SK-N-SH (cell line): ENCODE measurements at regions not wholly inside any gene's neighbourhood (a gene's known extent, or its start where the extent isn't known, plus 50 kb on each side); places are given as distances from the start of the nearest gene placed in this dataset.

ENCODE experiments used
- CTCF ChIA-PET: fragments of 300-600, 350-600 bp; formaldehyde crosslinking; extraction: SDS; loops from one replicate; lab custom pipeline; 2021; lab: Yijun Ruan, JAX
- POLR2A ChIA-PET: fragments of 350-600 bp; sonication (Branson Sonifier 250); formaldehyde crosslinking; extraction: SDS; loops from one replicate; lab custom pipeline; 2020; ENCODE audit warnings: antibody characterized with exemption, inconsistent platforms; lab: Yijun Ruan, JAX
- DNase-seq: peaks from one replicate; pipeline ENCODE4 v3.0.0; 2012
- H2AFZ ChIP-seq: fragments of 200-600 bp; sonication (generic); 2 replicates; pipeline ENCODE4 v1.8.1; 2016; ENCODE audit warnings: antibody characterized with exemption, mild to moderate bottlenecking, low read depth
- H3F3A ChIP-seq: fragments of 200-600 bp; sonication (generic); replicated peaks from 2 replicates; pipeline ENCODE3; 2016; ENCODE audit warnings: antibody characterized with exemption, mild to moderate bottlenecking; ENCODE audit not compliant: insufficient read depth
- H3K27ac ChIP-seq, 2 experiments: fragments of 200-500 bp in 1 of 2; fragments of 200-600 bp in 1 of 2; sonication (Bioruptor generic) in 1 of 2; sonication (generic), shearing (Covaris generic) in 1 of 2; 2 replicates each; pipeline versions ENCODE4 v1.5.1 to v1.6.1; 2014 to 2016; ENCODE audit warnings: low read depth in 2 of 2, inconsistent platforms in 1 of 2, low read length in 1 of 2, mild to moderate bottlenecking in 1 of 2, mixed read lengths in 1 of 2
- H3K27me3 ChIP-seq: fragments of 200-600 bp; sonication (generic), shearing (Covaris generic); 2 replicates; pipeline ENCODE4 v1.6.1; 2016; ENCODE audit warnings: mixed run types; ENCODE audit not compliant: insufficient read depth
- H3K36me3 ChIP-seq, 2 experiments: fragments of 200-500 bp in 1 of 2; fragments of 200-600 bp in 1 of 2; sonication (Bioruptor generic) in 1 of 2; sonication (generic) in 1 of 2; replicated peaks in 1 of 2; 2 replicates each; pipeline versions ENCODE3 to v1.5.1; 2014 to 2016; ENCODE audit warnings: low read length in 1 of 2, mild to moderate bottlenecking in 1 of 2; ENCODE audit not compliant: insufficient read depth in 2 of 2, control insufficient read depth in 1 of 2
- H3K4me1 ChIP-seq, 2 experiments: fragments of 200-500 bp in 1 of 2; fragments of 200-600 bp in 1 of 2; sonication (Bioruptor generic) in 1 of 2; sonication (generic), shearing (Covaris generic) in 1 of 2; 2 replicates each; pipeline versions ENCODE4 v1.5.1 to v1.6.1; 2014 to 2016; ENCODE audit warnings: low read depth in 1 of 2, low read length in 1 of 2, mixed run types in 1 of 2; ENCODE audit not compliant: insufficient read depth in 2 of 2, control insufficient read depth in 1 of 2
- H3K4me2 ChIP-seq: fragments of 200-600 bp; sonication (generic), shearing (Covaris generic); 2 replicates; pipeline ENCODE4 v1.6.1; 2017; ENCODE audit warnings: mixed run types
- H3K4me3 ChIP-seq, 2 experiments: fragments of 200-500 bp in 1 of 2; fragments of 200-600 bp in 1 of 2; sonication (Bioruptor generic) in 1 of 2; sonication (generic), shearing (Covaris generic) in 1 of 2; 2 replicates each; pipeline versions ENCODE4 v1.5.1 to v1.8.1; 2014 to 2016; ENCODE audit warnings: low read depth in 2 of 2, inconsistent platforms in 1 of 2, low read length in 1 of 2, mild to moderate bottlenecking in 1 of 2, mixed read lengths in 1 of 2, moderate library complexity in 1 of 2
- H3K79me2 ChIP-seq: fragments of 200-600 bp; sonication (generic); 2 replicates; pipeline ENCODE4 v1.8.1; 2017; ENCODE audit warnings: mild to moderate bottlenecking; ENCODE audit not compliant: insufficient read depth
- H3K9ac ChIP-seq: fragments of 200-600 bp; sonication (generic); 2 replicates; pipeline ENCODE4 v1.6.1; 2017; ENCODE audit warnings: mixed run types
- H3K9me2 ChIP-seq: fragments of 200-600 bp; sonication (generic); 2 replicates; pipeline ENCODE4 v1.6.1; 2017; ENCODE audit warnings: mixed run types
- H3K9me3 ChIP-seq: fragments of 200-600 bp; sonication (generic); 2 replicates; pipeline ENCODE4 v1.6.1; 2017; ENCODE audit warnings: mixed run types, mild to moderate bottlenecking, moderate library complexity
- H4K20me1 ChIP-seq: fragments of 200-600 bp; sonication (generic); 2 replicates; pipeline ENCODE4 v1.6.1; 2017; ENCODE audit warnings: mild to moderate bottlenecking, mixed run types; ENCODE audit not compliant: insufficient read depth
- ELF1 ChIP-seq: IDR thresholded peaks from 2 replicates; pipeline ENCODE4 v1.4.0; 2012
- FOSL2 ChIP-seq: IDR thresholded peaks from 2 replicates; pipeline ENCODE4 v1.4.0; 2012; ENCODE audit warnings: low read depth, mild to moderate bottlenecking, moderate library complexity, borderline replicate concordance
- FOXM1 ChIP-seq: IDR thresholded peaks from 2 replicates; pipeline ENCODE4 v1.4.0; 2012; ENCODE audit warnings: low read depth, mild to moderate bottlenecking
- GATA2 ChIP-seq: sonication (generic); formaldehyde crosslinking; IDR thresholded peaks from 2 replicates; pipeline ENCODE4 v1.5.0; 2020; ENCODE audit warnings: mild to moderate bottlenecking, missing genetic modification reagents
- JUND ChIP-seq: IDR thresholded peaks from 2 replicates; pipeline ENCODE4 v1.4.0; 2012
- MEF2A ChIP-seq: IDR thresholded peaks from 2 replicates; pipeline ENCODE4 v1.4.0; 2012; ENCODE audit warnings: low read depth, borderline replicate concordance
- MXI1 ChIP-seq: IDR thresholded peaks from 2 replicates; pipeline ENCODE4 v1.6.1; 2012; ENCODE audit warnings: mild to moderate bottlenecking, low read depth, low read length, improper control_type of control experiment
- NRF1 ChIP-seq: IDR thresholded peaks from 2 replicates; pipeline ENCODE4 v1.6.1; 2012; ENCODE audit warnings: low read depth, mild to moderate bottlenecking, low read length
- RCOR1 ChIP-seq: fragments of 150-350 bp; IDR thresholded peaks from 2 replicates; pipeline ENCODE4 v1.6.1; 2017; ENCODE audit warnings: antibody characterized with exemption, low read length
- REST ChIP-seq: IDR thresholded peaks from 2 replicates; pipeline ENCODE4 v1.6.1; 2012; ENCODE audit warnings: mild to moderate bottlenecking, low read depth, low read length, moderate library complexity
- RXRA ChIP-seq: IDR thresholded peaks from 2 replicates; pipeline ENCODE4 v1.4.0; 2012; ENCODE audit warnings: low read depth, mild to moderate bottlenecking, borderline replicate concordance
- SMC3 ChIP-seq: IDR thresholded peaks from 2 replicates; pipeline ENCODE4 v1.6.1; 2012; ENCODE audit warnings: low read depth, low read length, improper control_type of control experiment
- TAF1 ChIP-seq: IDR thresholded peaks from 2 replicates; pipeline ENCODE4 v1.6.1; 2012; ENCODE audit warnings: low read depth, mild to moderate bottlenecking, low read length, moderate library complexity, borderline replicate concordance
- TCF12 ChIP-seq: IDR thresholded peaks from 2 replicates; pipeline ENCODE4 v1.4.0; 2012
- YY1 ChIP-seq: IDR thresholded peaks from 2 replicates; pipeline ENCODE4 v1.4.0; 2012; ENCODE audit warnings: low read depth, mild to moderate bottlenecking
- whole genome bisulfite sequencing: methylation state at CpG from one replicate; pipeline ENCODE4 v1.1.6; 2017; ENCODE audit warnings: low lambda C conversion rate; 5-methylcytosine and 5-hydroxymethylcytosine counted together
- TF ChIP-seq, protein P1 (sequence below): IDR thresholded peaks from 2 replicates; pipeline ENCODE4 v1.4.0; 2012; ENCODE audit warnings: low read depth
- TF ChIP-seq, protein P2 (sequence below): fragments of 200-600 bp; sonication (generic); IDR thresholded peaks from 2 replicates; pipeline ENCODE4 v1.6.1; 2017; ENCODE audit warnings: antibody characterized with exemption, mild to moderate bottlenecking, moderate library complexity
- TF ChIP-seq, protein P3 (sequence below): fragments of 150-350 bp; IDR thresholded peaks from 2 replicates; pipeline ENCODE4 v1.6.1; 2017; ENCODE audit warnings: antibody characterized with exemption, low read length, low read depth, borderline replicate concordance
- TF ChIP-seq, protein P4 (sequence below): IDR thresholded peaks from 2 replicates; pipeline ENCODE4; 2012

DNA sequence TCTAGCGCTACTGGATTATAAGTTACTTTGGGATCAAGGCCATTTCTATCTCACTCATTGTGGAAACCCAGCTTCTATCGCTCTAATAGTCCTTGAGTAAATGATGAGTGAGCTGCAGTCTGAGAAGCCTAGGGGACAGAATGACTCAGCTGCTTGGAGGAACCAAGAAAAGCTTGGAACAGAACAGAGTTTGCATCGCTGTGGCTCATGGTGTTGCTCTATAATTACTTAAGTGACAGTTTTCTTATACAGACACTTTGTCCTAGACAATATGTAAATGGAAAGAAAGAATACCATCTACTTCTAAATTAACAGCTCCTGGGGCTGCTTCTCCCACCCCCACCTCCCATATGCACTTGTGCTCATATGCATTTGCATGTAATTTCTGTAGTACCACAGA is 156.9 kb downstream of the SLIT2 start:
- 0 out of 4 replicates have a peak, but pooled peaks cover 0 to 7% of the 10 kb centered on the region in 2 experiments for H3K4me1 ChIP-seq
- 93% methylated on average over 3 of the region's 3 CpGs for WGBS
- H3K9ac ChIP-seq: no peak overlapping the region
- no peak overlapping the region for H2AFZ ChIP-seq
- peak overlapping the region in 1 of 2 experiments; percentile 15; a peak in 1 of 4 replicates for H3K27ac ChIP-seq
- H3K4me3 ChIP-seq: no peak overlapping the region
- no peak for DNase-seq
- H3K9me2 ChIP-seq: no peaks in the 10 kb centered on the region; the same call in 1 of the 2 replicates
- no peaks in the 10 kb centered on the region for H3K9me3 ChIP-seq
- H4K20me1 ChIP-seq: peaks cover 15% of the 10 kb centered on the region; the same call in 1 of the 2 replicates
- H3K36me3 ChIP-seq: no peaks in the 10 kb centered on the region
- ChIA-PET CTCF (interaction anchor here (0.7 to 3.3 kb wide), 5 partner anchors 14 to 103 kb away, joined by 3 to 16 read pairs (median 4); no protein-coding TSS in a partner anchor), POLR2A (no interaction called here)
- peaks cover 18% of the 10 kb centered on the region for H3F3A ChIP-seq
- no peaks in the 10 kb centered on the region for H3K27me3 ChIP-seq
- TF ChIP-seq, protein P1, sequence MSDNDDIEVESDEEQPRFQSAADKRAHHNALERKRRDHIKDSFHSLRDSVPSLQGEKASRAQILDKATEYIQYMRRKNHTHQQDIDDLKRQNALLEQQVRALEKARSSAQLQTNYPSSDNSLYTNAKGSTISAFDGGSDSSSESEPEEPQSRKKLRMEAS: no peak
- TF ChIP-seq MEF2A (no peak), JUND (no peak), RCOR1 (no peak), TAF1 (no peak), REST (no peak), MXI1 (no peak), FOXM1 (no peak), YY1 (no peak), ELF1 (no peak), GATA2 (no peak), TCF12 (no peak), NRF1 (no peak), FOSL2 (no peak), RXRA (no peak), SMC3 (no peak)
- TF ChIP-seq, protein P2, sequence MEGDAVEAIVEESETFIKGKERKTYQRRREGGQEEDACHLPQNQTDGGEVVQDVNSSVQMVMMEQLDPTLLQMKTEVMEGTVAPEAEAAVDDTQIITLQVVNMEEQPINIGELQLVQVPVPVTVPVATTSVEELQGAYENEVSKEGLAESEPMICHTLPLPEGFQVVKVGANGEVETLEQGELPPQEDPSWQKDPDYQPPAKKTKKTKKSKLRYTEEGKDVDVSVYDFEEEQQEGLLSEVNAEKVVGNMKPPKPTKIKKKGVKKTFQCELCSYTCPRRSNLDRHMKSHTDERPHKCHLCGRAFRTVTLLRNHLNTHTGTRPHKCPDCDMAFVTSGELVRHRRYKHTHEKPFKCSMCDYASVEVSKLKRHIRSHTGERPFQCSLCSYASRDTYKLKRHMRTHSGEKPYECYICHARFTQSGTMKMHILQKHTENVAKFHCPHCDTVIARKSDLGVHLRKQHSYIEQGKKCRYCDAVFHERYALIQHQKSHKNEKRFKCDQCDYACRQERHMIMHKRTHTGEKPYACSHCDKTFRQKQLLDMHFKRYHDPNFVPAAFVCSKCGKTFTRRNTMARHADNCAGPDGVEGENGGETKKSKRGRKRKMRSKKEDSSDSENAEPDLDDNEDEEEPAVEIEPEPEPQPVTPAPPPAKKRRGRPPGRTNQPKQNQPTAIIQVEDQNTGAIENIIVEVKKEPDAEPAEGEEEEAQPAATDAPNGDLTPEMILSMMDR: no peak
- TF ChIP-seq, protein P3, sequence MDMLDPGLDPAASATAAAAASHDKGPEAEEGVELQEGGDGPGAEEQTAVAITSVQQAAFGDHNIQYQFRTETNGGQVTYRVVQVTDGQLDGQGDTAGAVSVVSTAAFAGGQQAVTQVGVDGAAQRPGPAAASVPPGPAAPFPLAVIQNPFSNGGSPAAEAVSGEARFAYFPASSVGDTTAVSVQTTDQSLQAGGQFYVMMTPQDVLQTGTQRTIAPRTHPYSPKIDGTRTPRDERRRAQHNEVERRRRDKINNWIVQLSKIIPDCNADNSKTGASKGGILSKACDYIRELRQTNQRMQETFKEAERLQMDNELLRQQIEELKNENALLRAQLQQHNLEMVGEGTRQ: no peak
- TF ChIP-seq, protein P4, sequence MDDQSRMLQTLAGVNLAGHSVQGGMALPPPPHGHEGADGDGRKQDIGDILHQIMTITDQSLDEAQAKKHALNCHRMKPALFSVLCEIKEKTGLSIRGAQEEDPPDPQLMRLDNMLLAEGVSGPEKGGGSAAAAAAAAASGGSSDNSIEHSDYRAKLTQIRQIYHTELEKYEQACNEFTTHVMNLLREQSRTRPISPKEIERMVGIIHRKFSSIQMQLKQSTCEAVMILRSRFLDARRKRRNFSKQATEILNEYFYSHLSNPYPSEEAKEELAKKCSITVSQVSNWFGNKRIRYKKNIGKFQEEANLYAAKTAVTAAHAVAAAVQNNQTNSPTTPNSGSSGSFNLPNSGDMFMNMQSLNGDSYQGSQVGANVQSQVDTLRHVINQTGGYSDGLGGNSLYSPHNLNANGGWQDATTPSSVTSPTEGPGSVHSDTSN: no peak
- H3K4me2 ChIP-seq: no peak overlapping the region
- peaks cover 53% of the 10 kb centered on the region for H3K79me2 ChIP-seq
